IMR-90 (cell line): ENCODE measurements at regions not wholly inside any gene's neighbourhood (a gene's known extent, or its start where the extent isn't known, plus 50 kb on each side); places are given as distances from the start of the nearest gene placed in this dataset.

Source experiments
- ATAC-seq: fragments of 200-7000 bp; cut with Tn5 transposase; 2 replicates; pipeline ENCODE4 v1.9.1; 2020; ENCODE audit warnings: low read depth, mild to moderate bottlenecking, moderate library complexity
- BruUV-seq: library from RNA; stranded (reverse); fragments of 400-500 nt; replicated peaks from 2 replicates; lab custom pipeline; 2021; lab: Mats Ljungman, UMichigan
- CTCF ChIA-PET: fragments of 300-600 bp; formaldehyde crosslinking; extraction: SDS; loops from one replicate; lab custom pipeline; 2021; ENCODE audit warnings: antibody characterized with exemption; lab: Yijun Ruan, JAX
- POLR2A ChIA-PET: fragments of 300-600 bp; sonication (Branson Sonifier 250); formaldehyde crosslinking; loops from one replicate; lab custom pipeline; 2022; ENCODE audit warnings: antibody characterized with exemption; ENCODE audit not compliant: unreplicated experiment; lab: Charles Lee
- DNase-seq: peaks from one replicate; pipeline ENCODE4 v3.0.0; 2013
- H2AFZ ChIP-seq: replicated peaks from 2 replicates; pipeline ENCODE3; 2013; ENCODE audit warnings: low read length, mild to moderate bottlenecking; ENCODE audit not compliant: poor library complexity
- H2AK5ac ChIP-seq: 2 replicates; pipeline ENCODE4 v1.6.1; 2013; ENCODE audit warnings: low read depth, low read length, inconsistent platforms
- H2AK9ac ChIP-seq: replicated peaks from 2 replicates; pipeline ENCODE3; 2013; ENCODE audit warnings: mild to moderate bottlenecking, low read depth, low read length, moderate library complexity; ENCODE audit not compliant: poor library complexity
- H2BK120ac ChIP-seq: 2 replicates; pipeline ENCODE4 v1.6.1; 2013; ENCODE audit warnings: low read depth, low read length, inconsistent platforms
- H2BK15ac ChIP-seq: 3 replicates; pipeline ENCODE4 v1.6.1; 2013; ENCODE audit warnings: low read depth, low read length, inconsistent platforms
- H2BK20ac ChIP-seq: 2 replicates; pipeline ENCODE4 v1.6.1; 2013; ENCODE audit warnings: low read depth, mild to moderate bottlenecking, inconsistent platforms, low read length, moderate library complexity
- H2BK5ac ChIP-seq: 2 replicates; pipeline ENCODE4 v1.6.1; 2013; ENCODE audit warnings: mild to moderate bottlenecking, low read depth, low read length, inconsistent platforms; ENCODE audit not compliant: poor library complexity, severe bottlenecking
- H3K14ac ChIP-seq: replicated peaks from 2 replicates; pipeline ENCODE4 v1.6.1; 2013; ENCODE audit warnings: low read depth, low read length, inconsistent platforms
- H3K18ac ChIP-seq: 2 replicates; pipeline ENCODE4 v1.6.1; 2013; ENCODE audit warnings: low read depth, low read length, control low read depth
- H3K23ac ChIP-seq: 2 replicates; pipeline ENCODE4 v1.6.1; 2013; ENCODE audit warnings: low read depth, low read length, inconsistent platforms
- H3K27ac ChIP-seq: 2 replicates; pipeline ENCODE4 v1.5.1; 2013; ENCODE audit warnings: mild to moderate bottlenecking, control low read depth, low read length; ENCODE audit not compliant: insufficient read depth
- H3K27me3 ChIP-seq: 2 replicates; pipeline ENCODE4 v1.6.1; 2013; ENCODE audit warnings: low read length; ENCODE audit not compliant: control insufficient read depth, insufficient read depth
- H3K36me3 ChIP-seq: 2 replicates; pipeline ENCODE4 v1.6.1; 2013; ENCODE audit warnings: low read length, mixed read lengths; ENCODE audit not compliant: control insufficient read depth, insufficient read depth
- H3K4ac ChIP-seq: 2 replicates; pipeline ENCODE4 v1.6.1; 2013; ENCODE audit warnings: low read depth, low read length, inconsistent platforms
- H3K4me1 ChIP-seq: 2 replicates; pipeline ENCODE4 v1.6.1; 2013; ENCODE audit warnings: low read length, mixed read lengths; ENCODE audit not compliant: control insufficient read depth, insufficient read depth
- H3K4me2 ChIP-seq: 2 replicates; pipeline ENCODE4 v1.6.1; 2013; ENCODE audit warnings: low read depth, mild to moderate bottlenecking, control low read depth, low read length, moderate library complexity
- H3K4me3 ChIP-seq: 2 replicates; pipeline ENCODE4 v1.5.1; 2013; ENCODE audit warnings: low read depth, mild to moderate bottlenecking, control low read depth, low read length, moderate library complexity; ENCODE audit not compliant: insufficient read depth
- H3K56ac ChIP-seq: 2 replicates; pipeline ENCODE4 v1.6.1; 2013; ENCODE audit warnings: low read length, inconsistent platforms; ENCODE audit not compliant: insufficient read depth; ENCODE audit errors: extremely low read depth
- H3K79me1 ChIP-seq, 2 experiments: 2 replicates each; pipeline ENCODE4 v1.6.1; 2013; ENCODE audit warnings: low read length in 2 of 2, inconsistent platforms in 1 of 2, low read depth in 1 of 2
- H3K9ac ChIP-seq: 2 replicates; pipeline ENCODE4 v1.6.1; 2013; ENCODE audit warnings: low read depth, low read length, control low read depth
- H3K9me1 ChIP-seq: 2 replicates; pipeline ENCODE4 v1.6.1; 2013; ENCODE audit warnings: low read length, inconsistent platforms; ENCODE audit not compliant: insufficient read depth
- H3K9me3 ChIP-seq: 2 replicates; pipeline ENCODE4 v1.6.1; 2013; ENCODE audit warnings: low read length; ENCODE audit not compliant: control insufficient read depth, insufficient read depth
- H4K20me1 ChIP-seq: 2 replicates; pipeline ENCODE4 v1.6.1; 2013; ENCODE audit warnings: low read length, inconsistent platforms; ENCODE audit not compliant: insufficient read depth
- H4K5ac ChIP-seq: 2 replicates; pipeline ENCODE4 v1.6.1; 2013; ENCODE audit warnings: mild to moderate bottlenecking, low read depth, low read length, control low read depth
- H4K8ac ChIP-seq, 2 experiments: 2 replicates each; pipeline ENCODE4 v1.6.1; 2013; ENCODE audit warnings: low read depth in 2 of 2, low read length in 2 of 2, control low read depth in 1 of 2, inconsistent platforms in 1 of 2
- H4K91ac ChIP-seq: 2 replicates; pipeline ENCODE4 v1.6.1; 2013; ENCODE audit warnings: low read depth, low read length, inconsistent platforms; ENCODE audit not compliant: insufficient read depth
- FOS ChIP-seq: fragments of 150-350 bp; IDR thresholded peaks from 2 replicates; pipeline ENCODE4 v1.6.1; 2016; ENCODE audit warnings: low read depth, low read length
- SMC3 ChIP-seq: fragments of 150-350 bp; IDR thresholded peaks from 2 replicates; pipeline ENCODE4 v1.6.1; 2016; ENCODE audit warnings: low read depth, mild to moderate bottlenecking, antibody characterized with exemption, low read length, moderate library complexity
- WGBS, 2 experiments: methylation state at CpG; one replicate each; pipeline versions ENCODE4 v1.1.5 to v1.1.7; 2013; ENCODE audit warnings: missing lambda C conversion rate in 2 of 2; ENCODE audit not compliant: insufficient read length in 1 of 2; ENCODE audit errors: extremely low coverage in 2 of 2; 5-methylcytosine and 5-hydroxymethylcytosine counted together
- dilution Hi-C: fragments of 300-500 bp; cut with HindIII; formaldehyde crosslinking; loops from one replicate; pipeline ENCODE4 v1.14.3; 2018; ENCODE audit warnings: low sequenced_read_pairs; ENCODE audit not compliant: unreplicated experiment
- in situ Hi-C: fragments of 300-500 bp; cut with MboI; formaldehyde crosslinking; loops from 3 replicates; pipeline ENCODE4 v1.14.3; 2019; ENCODE audit warnings: low sequenced_read_pairs, inconsistent platforms, mixed read lengths
- intact Hi-C: fragments of 100-400 bp; cut with micrococcal nuclease; formaldehyde crosslinking; loops from 2 replicates; pipeline ENCODE4 v1.10.0; 2022

DNA sequence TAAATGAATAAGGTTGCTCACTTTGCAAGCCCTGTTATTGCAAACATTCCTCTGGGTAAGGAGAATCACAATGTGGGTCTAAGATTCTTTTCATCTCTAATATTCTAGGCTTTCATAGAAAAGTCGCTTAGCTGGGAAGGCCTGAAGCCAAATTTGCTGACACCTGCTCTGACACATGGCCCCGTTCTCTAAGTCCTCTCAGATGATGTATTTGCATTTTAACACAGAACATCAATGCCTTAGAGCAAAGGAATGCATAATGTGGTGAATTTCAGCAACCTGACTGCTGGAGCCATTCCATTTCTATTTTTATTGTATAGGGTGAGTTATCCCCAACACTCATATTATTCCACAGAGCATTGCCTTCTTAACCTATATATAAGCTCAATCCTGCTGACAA is 682.1 kb upstream of the NRP1 start:
- H3K23ac ChIP-seq: no peak overlapping the region
- in situ Hi-C loops: no loop called here

More for the DNA sequence above, 682.1 kb upstream of the NRP1 start:
- Histone ChIP-seq H3K4me3 (no peak overlapping the region), H3K4ac (no peak overlapping the region), H4K20me1 (no peaks in the 10 kb centered on the region), H3K9me3 (no peaks in the 10 kb centered on the region), H2BK120ac (no peak overlapping the region), H4K91ac (no peak overlapping the region), H3K9ac (no peak overlapping the region), H3K18ac (no peak overlapping the region), H3K27me3 (peaks cover 9% of the 10 kb centered on the region), H3K27ac (no peak overlapping the region), H3K79me1 (no peaks in the 10 kb centered on the region), H4K8ac (no peak overlapping the region), H3K4me1 (no peaks in the 10 kb centered on the region), H2BK20ac (no peak overlapping the region), H3K9me1 (no peaks in the 10 kb centered on the region), H3K14ac (no peak overlapping the region), H2AK9ac (no peak overlapping the region), H3K56ac (no peak overlapping the region), H2AFZ (no peak overlapping the region), H4K5ac (no peak overlapping the region), H2BK15ac (no peak overlapping the region), H3K4me2 (no peak overlapping the region), H2AK5ac (no peak overlapping the region), H2BK5ac (no peak overlapping the region), H3K36me3 (no peaks in the 10 kb centered on the region)
- TF ChIP-seq FOS (no peak), SMC3 (no peak)
- DNase-seq: no peak
- BruUV-seq: no TSS peak
- POLR2A ChIA-PET: no interaction called here
- intact Hi-C loops: no loop called here
- CTCF ChIA-PET: no interaction called here
- dilution Hi-C loops: no loop called here
- ATAC-seq: no peak
- WGBS, 2 experiments: no CpG with 5 or more reads among the region's 2 CpGs
